ENCODE measurements at regions not wholly inside any gene's neighbourhood (a gene's known extent, or its start where the extent isn't known, plus 50 kb on each side); places are given as distances from the start of the nearest gene placed in this dataset.

DNA sequence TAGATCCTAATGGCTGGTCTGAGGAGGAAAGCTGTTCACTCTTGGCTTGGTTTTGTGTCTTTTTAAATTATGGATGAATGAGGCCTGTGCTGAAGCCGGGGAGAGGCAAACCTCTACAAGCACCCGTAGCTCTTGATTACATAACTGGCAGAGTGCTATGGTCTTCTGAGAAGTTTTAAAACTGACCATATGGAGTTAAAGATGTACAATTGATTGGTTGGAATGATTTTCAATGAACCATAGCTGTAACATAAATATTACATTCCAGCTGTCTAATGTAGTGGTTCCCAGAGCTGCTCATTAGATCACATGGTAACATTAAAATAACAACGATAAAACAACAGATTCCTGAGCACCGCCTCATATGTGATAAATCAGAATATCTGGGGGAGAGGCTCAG is 71.1 kb upstream of the MAP4K3 start:
- TF ChIP-seq, protein P1, sequence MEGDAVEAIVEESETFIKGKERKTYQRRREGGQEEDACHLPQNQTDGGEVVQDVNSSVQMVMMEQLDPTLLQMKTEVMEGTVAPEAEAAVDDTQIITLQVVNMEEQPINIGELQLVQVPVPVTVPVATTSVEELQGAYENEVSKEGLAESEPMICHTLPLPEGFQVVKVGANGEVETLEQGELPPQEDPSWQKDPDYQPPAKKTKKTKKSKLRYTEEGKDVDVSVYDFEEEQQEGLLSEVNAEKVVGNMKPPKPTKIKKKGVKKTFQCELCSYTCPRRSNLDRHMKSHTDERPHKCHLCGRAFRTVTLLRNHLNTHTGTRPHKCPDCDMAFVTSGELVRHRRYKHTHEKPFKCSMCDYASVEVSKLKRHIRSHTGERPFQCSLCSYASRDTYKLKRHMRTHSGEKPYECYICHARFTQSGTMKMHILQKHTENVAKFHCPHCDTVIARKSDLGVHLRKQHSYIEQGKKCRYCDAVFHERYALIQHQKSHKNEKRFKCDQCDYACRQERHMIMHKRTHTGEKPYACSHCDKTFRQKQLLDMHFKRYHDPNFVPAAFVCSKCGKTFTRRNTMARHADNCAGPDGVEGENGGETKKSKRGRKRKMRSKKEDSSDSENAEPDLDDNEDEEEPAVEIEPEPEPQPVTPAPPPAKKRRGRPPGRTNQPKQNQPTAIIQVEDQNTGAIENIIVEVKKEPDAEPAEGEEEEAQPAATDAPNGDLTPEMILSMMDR (IDR thresholded peaks at IDR 0.05): no peak
- TF ChIP-seq POLR2A (IDR thresholded peaks at IDR 0.05): no peak
